ENCODE measurements at regions not wholly inside any gene's neighbourhood (a gene's known extent, or its start where the extent isn't known, plus 50 kb on each side); places are given as distances from the start of the nearest gene placed in this dataset.
"Not testable (repeated sequence)": the region's sequence is repeated elsewhere in the genome, so short reads cannot be mapped to it uniquely, and the experiment has no call there.

DNA sequence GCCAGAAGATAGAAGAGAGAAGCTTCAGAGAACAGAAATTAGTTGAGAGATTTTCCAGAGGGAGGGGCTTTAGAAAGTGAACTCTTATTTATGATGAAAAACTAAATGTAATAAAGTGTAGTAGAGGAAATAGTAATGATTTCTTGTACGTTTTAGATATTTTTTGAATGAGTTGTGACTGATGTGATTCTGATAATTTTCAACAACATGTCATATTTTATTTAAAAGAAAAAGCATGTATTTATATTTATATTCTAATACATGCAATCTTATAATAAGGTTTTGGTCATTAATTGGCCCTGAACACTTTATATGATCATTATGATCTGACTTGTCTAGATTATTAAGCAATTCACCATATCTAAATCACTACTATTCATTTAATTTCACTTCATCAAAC, 735.2 kb upstream of the CDH9 start:
- Mint-ChIP-seq H3K36me3 (no peaks in the 10 kb centered on the region), H3K27ac (no peak overlapping the region), H3K27me3 (no peaks in the 10 kb centered on the region), H3K9me3 (peaks cover 4% of the 10 kb centered on the region), H3K4me3 (no peak overlapping the region), H3K4me1 (no peaks in the 10 kb centered on the region)
- DNase-seq = no peak

DNA sequence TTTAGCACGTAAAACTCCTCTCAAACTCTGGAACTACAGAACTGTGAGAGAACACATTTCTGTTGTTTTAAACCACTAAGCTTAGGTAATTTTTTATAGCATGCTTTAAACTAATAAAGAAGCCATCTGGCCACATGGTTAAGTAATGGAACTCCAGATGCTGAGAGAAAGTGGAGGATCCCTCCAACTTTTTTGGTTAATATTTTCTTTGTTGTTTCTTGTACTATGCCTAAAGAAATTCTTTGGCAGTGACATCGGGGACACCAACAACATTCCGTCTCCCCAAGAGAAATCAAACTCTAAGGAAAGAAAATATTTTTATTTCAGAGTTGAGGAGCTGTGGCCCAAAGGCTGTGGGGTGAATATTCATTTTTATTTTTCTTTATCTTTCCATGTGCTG, 734.8 kb upstream of the CDH9 start:
- Mint-ChIP-seq H3K9me3 (peaks cover 5% of the 10 kb centered on the region), H3K36me3 (no peaks in the 10 kb centered on the region), H3K27me3 (no peaks in the 10 kb centered on the region), H3K27ac (no peak overlapping the region), H3K4me3 (no peak overlapping the region), H3K4me1 (no peaks in the 10 kb centered on the region)
- DNase-seq = no peak

DNA sequence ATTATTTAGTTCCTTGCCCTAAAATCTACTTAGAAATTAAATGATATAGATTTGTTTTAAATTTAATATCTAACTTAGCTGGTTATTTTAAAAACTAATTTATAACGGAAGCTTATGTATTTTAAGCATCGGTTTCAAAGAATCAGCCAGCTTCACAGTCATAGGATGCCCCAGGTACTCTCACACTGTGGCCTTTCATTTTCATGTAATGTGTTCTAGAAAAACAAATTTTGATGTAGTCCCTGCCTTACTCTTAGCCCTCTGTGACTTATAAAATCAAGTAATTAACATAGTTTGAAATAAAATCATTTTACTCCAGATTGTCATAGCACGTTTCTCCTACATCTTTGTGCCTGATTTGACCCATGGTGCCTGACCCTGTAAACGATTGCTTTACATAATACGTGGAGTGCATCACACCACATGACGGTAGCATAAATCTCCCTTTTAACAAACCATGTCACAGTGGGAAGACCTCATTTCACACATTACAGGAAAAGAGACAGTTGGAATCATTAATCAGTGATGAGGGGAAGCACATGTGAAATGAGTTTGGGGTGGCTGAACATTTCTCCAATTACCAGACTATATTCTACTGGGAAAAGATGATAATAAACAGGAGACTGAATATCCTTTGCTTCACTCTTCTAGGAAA, 731.5 kb upstream of the CDH9 start:
- no peaks in the 10 kb centered on the region for H3K4me1 Mint-ChIP-seq
- no peaks in the 10 kb centered on the region for H3K36me3 Mint-ChIP-seq
- no peaks in the 10 kb centered on the region for H3K27me3 Mint-ChIP-seq
- peaks cover 10% of the 10 kb centered on the region for H3K9me3 Mint-ChIP-seq
- H3K4me3 Mint-ChIP-seq = no peak overlapping the region
- no peak for DNase-seq
- no peak overlapping the region for H3K27ac Mint-ChIP-seq

- DNase-seq = no peak
- Mint-ChIP-seq H3K9me3 (peaks cover 19% of the 10 kb centered on the region), H3K4me1 (no peaks in the 10 kb centered on the region), H3K4me3 (no peak overlapping the region), H3K27me3 (no peaks in the 10 kb centered on the region), H3K36me3 (no peaks in the 10 kb centered on the region), H3K27ac (no peak overlapping the region)
Observed at GRCh38 chr5:27748847-27749246, 710.5 kb upstream of the CDH9 start.

GRCh38 chr5:27743383-27743979, 705.1 kb upstream of the CDH9 start:
- not testable (repeated sequence) for H3K4me3 Mint-ChIP-seq, H3K27me3 Mint-ChIP-seq, H3K36me3 Mint-ChIP-seq, DNase-seq, H3K27ac Mint-ChIP-seq, H3K4me1 Mint-ChIP-seq
- peaks cover 15% of the 10 kb centered on the region for H3K9me3 Mint-ChIP-seq

- Mint-ChIP-seq H3K27me3 (no peaks in the 10 kb centered on the region), H3K27ac (no peak overlapping the region), H3K4me3 (no peak overlapping the region), H3K9me3 (peaks cover 13% of the 10 kb centered on the region), H3K36me3 (no peaks in the 10 kb centered on the region), H3K4me1 (no peaks in the 10 kb centered on the region)
- DNase-seq = no peak
Observed at GRCh38 chr5:27742805-27743204, 704.4 kb upstream of the CDH9 start.

- Mint-ChIP-seq H3K27ac (no peak overlapping the region), H3K4me3 (no peak overlapping the region), H3K9me3 (peaks cover 1% of the 10 kb centered on the region), H3K4me1 (no peaks in the 10 kb centered on the region), H3K27me3 (no peaks in the 10 kb centered on the region), H3K36me3 (no peaks in the 10 kb centered on the region)
- DNase-seq = no peak
Observed at GRCh38 chr5:27734838-27735237, 696.5 kb upstream of the CDH9 start.

DNA sequence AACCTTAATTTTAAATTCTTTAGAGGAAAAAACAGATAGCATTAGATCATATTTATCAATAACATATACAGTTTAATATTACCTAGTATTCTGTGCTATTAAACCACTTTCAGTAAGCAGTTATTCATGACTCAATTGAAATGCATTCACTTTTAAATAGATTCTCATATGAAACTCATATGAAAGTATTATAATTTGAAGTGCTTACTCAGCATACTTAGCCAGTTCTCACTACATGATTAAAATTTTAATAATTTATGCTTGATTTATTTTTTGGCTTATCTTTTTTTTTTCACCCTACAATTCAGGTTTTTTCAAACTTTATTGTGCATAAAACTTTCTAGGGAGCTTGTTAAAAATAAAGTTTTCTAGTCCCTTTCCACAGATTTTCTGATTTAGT, 694.9 kb upstream of the CDH9 start:
- no peak overlapping the region for H3K4me3 Mint-ChIP-seq
- no peak overlapping the region for H3K27ac Mint-ChIP-seq
- H3K27me3 Mint-ChIP-seq = no peaks in the 10 kb centered on the region
- peaks cover 1% of the 10 kb centered on the region for H3K9me3 Mint-ChIP-seq
- H3K4me1 Mint-ChIP-seq = no peaks in the 10 kb centered on the region
- H3K36me3 Mint-ChIP-seq = no peaks in the 10 kb centered on the region
- DNase-seq = no peak

- no peaks in the 10 kb centered on the region for H3K36me3 Mint-ChIP-seq
- H3K27ac Mint-ChIP-seq = no peak overlapping the region
- H3K4me1 Mint-ChIP-seq = no peaks in the 10 kb centered on the region
- peaks cover 6% of the 10 kb centered on the region for H3K9me3 Mint-ChIP-seq
- no peak for DNase-seq
- no peak overlapping the region for H3K4me3 Mint-ChIP-seq
- H3K27me3 Mint-ChIP-seq = no peaks in the 10 kb centered on the region
Observed at GRCh38 chr5:27727254-27727653, 688.9 kb upstream of the CDH9 start.

DNA sequence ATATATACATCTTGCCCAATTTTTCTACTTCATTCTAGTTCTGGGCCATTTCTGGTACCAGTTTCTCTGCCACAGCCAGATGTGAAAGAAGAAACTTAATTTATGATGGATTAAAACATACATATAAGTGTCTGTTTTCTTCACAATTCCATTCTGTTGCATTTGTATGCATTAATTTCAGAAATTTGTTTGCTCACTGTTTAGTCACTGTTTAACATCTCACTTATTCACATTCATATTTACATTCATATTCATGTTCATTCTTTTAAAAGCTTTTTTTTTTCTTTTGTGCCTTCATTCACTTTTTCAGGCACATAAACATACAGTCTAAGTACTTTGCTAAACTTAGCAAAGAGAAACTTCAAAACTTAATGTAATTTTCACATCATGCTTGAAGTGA, 684.0 kb upstream of the CDH9 start:
- H3K4me3 Mint-ChIP-seq = no peak overlapping the region
- no peaks in the 10 kb centered on the region for H3K4me1 Mint-ChIP-seq
- peaks cover 4% of the 10 kb centered on the region for H3K9me3 Mint-ChIP-seq
- H3K27ac Mint-ChIP-seq = no peak overlapping the region
- H3K27me3 Mint-ChIP-seq = no peaks in the 10 kb centered on the region
- no peak for DNase-seq
- H3K36me3 Mint-ChIP-seq = no peaks in the 10 kb centered on the region

- Mint-ChIP-seq H3K27me3 (no peaks in the 10 kb centered on the region), H3K4me3 (no peak overlapping the region)
- DNase-seq = no peak
Observed at GRCh38 chr5:27708534-27708933, 670.1 kb upstream of the CDH9 start.

DNA sequence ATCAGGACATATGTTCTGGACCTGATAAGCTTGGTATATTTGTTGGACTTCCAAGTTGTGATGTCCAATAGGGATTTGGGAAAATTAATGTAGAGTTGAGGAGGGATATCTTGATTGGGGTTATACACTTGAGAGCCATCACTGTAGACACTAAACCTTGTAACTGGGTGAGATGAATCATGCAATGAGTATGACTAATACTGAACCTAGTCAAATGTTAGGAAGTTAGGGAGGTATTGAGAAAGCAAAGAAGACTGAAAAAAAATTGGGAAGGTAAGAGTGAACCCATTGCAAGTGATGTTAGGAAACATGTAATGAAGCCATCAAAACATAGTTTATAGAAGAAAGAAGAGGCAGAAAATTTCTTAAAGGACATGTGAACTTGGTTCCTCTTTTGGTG, 668.4 kb upstream of the CDH9 start:
- peaks cover 7% of the 10 kb centered on the region for H3K9me3 Mint-ChIP-seq
- no peaks in the 10 kb centered on the region for H3K36me3 Mint-ChIP-seq
- no peaks in the 10 kb centered on the region for H3K27me3 Mint-ChIP-seq
- H3K27ac Mint-ChIP-seq = no peak overlapping the region
- no peak overlapping the region for H3K4me3 Mint-ChIP-seq
- no peaks in the 10 kb centered on the region for H3K4me1 Mint-ChIP-seq
- no peak for DNase-seq

More at GRCh38 chr5:27708534-27708933, 670.1 kb upstream of the CDH9 start:
- no peaks in the 10 kb centered on the region for H3K4me1 Mint-ChIP-seq
- H3K9me3 Mint-ChIP-seq = peaks cover 3% of the 10 kb centered on the region
- H3K36me3 Mint-ChIP-seq = no peaks in the 10 kb centered on the region
- no peak overlapping the region for H3K27ac Mint-ChIP-seq

DNA sequence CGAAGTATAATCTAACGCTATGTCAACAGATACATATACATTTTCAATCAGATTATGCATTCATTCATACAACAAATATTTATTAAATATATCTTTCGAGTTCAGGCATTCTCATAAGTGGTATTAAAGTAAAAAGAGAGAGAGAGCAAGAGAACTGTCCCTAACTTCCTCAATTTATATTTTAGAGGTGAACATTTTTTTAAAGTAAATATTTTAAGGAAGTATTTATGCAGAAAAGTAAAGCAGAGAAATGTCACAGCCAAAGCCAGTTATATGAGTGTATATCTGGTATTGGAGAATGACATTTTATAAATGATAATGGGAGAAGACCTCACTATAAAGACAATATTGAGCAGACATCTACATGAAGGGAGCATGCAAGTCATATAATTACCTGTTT, 667.3 kb upstream of the CDH9 start:
- Mint-ChIP-seq H3K36me3 (no peaks in the 10 kb centered on the region), H3K4me1 (no peaks in the 10 kb centered on the region), H3K27me3 (no peaks in the 10 kb centered on the region), H3K4me3 (no peak overlapping the region), H3K27ac (no peak overlapping the region), H3K9me3 (peaks cover 7% of the 10 kb centered on the region)
- DNase-seq = no peak

- peaks cover 7% of the 10 kb centered on the region for H3K9me3 Mint-ChIP-seq
- H3K36me3 Mint-ChIP-seq = no peaks in the 10 kb centered on the region
- no peak for DNase-seq
- no peaks in the 10 kb centered on the region for H3K27me3 Mint-ChIP-seq
- no peak overlapping the region for H3K4me3 Mint-ChIP-seq
- H3K27ac Mint-ChIP-seq = no peak overlapping the region
- H3K4me1 Mint-ChIP-seq = no peaks in the 10 kb centered on the region
Observed at GRCh38 chr5:27701931-27702903, 663.8 kb upstream of the CDH9 start.

- Mint-ChIP-seq H3K36me3 (no peaks in the 10 kb centered on the region), H3K9me3 (peaks cover 8% of the 10 kb centered on the region), H3K4me3 (no peak overlapping the region), H3K27me3 (no peaks in the 10 kb centered on the region), H3K4me1 (no peaks in the 10 kb centered on the region), H3K27ac (no peak overlapping the region)
- DNase-seq = no peak
Observed at GRCh38 chr5:27700526-27700925, 662.1 kb upstream of the CDH9 start.
